IMR-90 (cell line): ENCODE measurements at regions not wholly inside any gene's neighbourhood (a gene's known extent, or its start where the extent isn't known, plus 50 kb on each side); places are given as distances from the start of the nearest gene placed in this dataset.

Experiments
- ATAC-seq: fragments of 200-7000 bp; cut with Tn5 transposase; 2 replicates; pipeline ENCODE4 v1.9.1; 2020; ENCODE audit warnings: low read depth, mild to moderate bottlenecking, moderate library complexity
- BruUV-seq: library from RNA; stranded (reverse); fragments of 400-500 nt; replicated peaks from 2 replicates; lab custom pipeline; 2021; lab: Mats Ljungman, UMichigan
- CTCF ChIA-PET: fragments of 300-600 bp; formaldehyde crosslinking; extraction: SDS; loops from one replicate; lab custom pipeline; 2021; ENCODE audit warnings: antibody characterized with exemption; lab: Yijun Ruan, JAX
- POLR2A ChIA-PET: fragments of 300-600 bp; sonication (Branson Sonifier 250); formaldehyde crosslinking; loops from one replicate; lab custom pipeline; 2022; ENCODE audit warnings: antibody characterized with exemption; ENCODE audit not compliant: unreplicated experiment; lab: Charles Lee
- DNase-seq: peaks from one replicate; pipeline ENCODE4 v3.0.0; 2013
- H2AFZ ChIP-seq: replicated peaks from 2 replicates; pipeline ENCODE3; 2013; ENCODE audit warnings: low read length, mild to moderate bottlenecking; ENCODE audit not compliant: poor library complexity
- H2AK5ac ChIP-seq: 2 replicates; pipeline ENCODE4 v1.6.1; 2013; ENCODE audit warnings: low read depth, low read length, inconsistent platforms
- H2AK9ac ChIP-seq: replicated peaks from 2 replicates; pipeline ENCODE3; 2013; ENCODE audit warnings: mild to moderate bottlenecking, low read depth, low read length, moderate library complexity; ENCODE audit not compliant: poor library complexity
- H2BK120ac ChIP-seq: 2 replicates; pipeline ENCODE4 v1.6.1; 2013; ENCODE audit warnings: low read depth, low read length, inconsistent platforms
- H2BK15ac ChIP-seq: 3 replicates; pipeline ENCODE4 v1.6.1; 2013; ENCODE audit warnings: low read depth, low read length, inconsistent platforms
- H2BK20ac ChIP-seq: 2 replicates; pipeline ENCODE4 v1.6.1; 2013; ENCODE audit warnings: low read depth, mild to moderate bottlenecking, inconsistent platforms, low read length, moderate library complexity
- H2BK5ac ChIP-seq: 2 replicates; pipeline ENCODE4 v1.6.1; 2013; ENCODE audit warnings: mild to moderate bottlenecking, low read depth, low read length, inconsistent platforms; ENCODE audit not compliant: poor library complexity, severe bottlenecking
- H3K14ac ChIP-seq: replicated peaks from 2 replicates; pipeline ENCODE4 v1.6.1; 2013; ENCODE audit warnings: low read depth, low read length, inconsistent platforms
- H3K18ac ChIP-seq: 2 replicates; pipeline ENCODE4 v1.6.1; 2013; ENCODE audit warnings: low read depth, low read length, control low read depth
- H3K23ac ChIP-seq: 2 replicates; pipeline ENCODE4 v1.6.1; 2013; ENCODE audit warnings: low read depth, low read length, inconsistent platforms
- H3K27ac ChIP-seq: 2 replicates; pipeline ENCODE4 v1.5.1; 2013; ENCODE audit warnings: mild to moderate bottlenecking, control low read depth, low read length; ENCODE audit not compliant: insufficient read depth
- H3K27me3 ChIP-seq: 2 replicates; pipeline ENCODE4 v1.6.1; 2013; ENCODE audit warnings: low read length; ENCODE audit not compliant: control insufficient read depth, insufficient read depth
- H3K36me3 ChIP-seq: 2 replicates; pipeline ENCODE4 v1.6.1; 2013; ENCODE audit warnings: low read length, mixed read lengths; ENCODE audit not compliant: control insufficient read depth, insufficient read depth
- H3K4ac ChIP-seq: 2 replicates; pipeline ENCODE4 v1.6.1; 2013; ENCODE audit warnings: low read depth, low read length, inconsistent platforms
- H3K4me1 ChIP-seq: 2 replicates; pipeline ENCODE4 v1.6.1; 2013; ENCODE audit warnings: low read length, mixed read lengths; ENCODE audit not compliant: control insufficient read depth, insufficient read depth
- H3K4me2 ChIP-seq: 2 replicates; pipeline ENCODE4 v1.6.1; 2013; ENCODE audit warnings: low read depth, mild to moderate bottlenecking, control low read depth, low read length, moderate library complexity
- H3K4me3 ChIP-seq: 2 replicates; pipeline ENCODE4 v1.5.1; 2013; ENCODE audit warnings: low read depth, mild to moderate bottlenecking, control low read depth, low read length, moderate library complexity; ENCODE audit not compliant: insufficient read depth
- H3K56ac ChIP-seq: 2 replicates; pipeline ENCODE4 v1.6.1; 2013; ENCODE audit warnings: low read length, inconsistent platforms; ENCODE audit not compliant: insufficient read depth; ENCODE audit errors: extremely low read depth
- H3K79me1 ChIP-seq, 2 experiments: 2 replicates each; pipeline ENCODE4 v1.6.1; 2013; ENCODE audit warnings: low read length in 2 of 2, inconsistent platforms in 1 of 2, low read depth in 1 of 2
- H3K9ac ChIP-seq: 2 replicates; pipeline ENCODE4 v1.6.1; 2013; ENCODE audit warnings: low read depth, low read length, control low read depth
- H3K9me1 ChIP-seq: 2 replicates; pipeline ENCODE4 v1.6.1; 2013; ENCODE audit warnings: low read length, inconsistent platforms; ENCODE audit not compliant: insufficient read depth
- H3K9me3 ChIP-seq: 2 replicates; pipeline ENCODE4 v1.6.1; 2013; ENCODE audit warnings: low read length; ENCODE audit not compliant: control insufficient read depth, insufficient read depth
- H4K20me1 ChIP-seq: 2 replicates; pipeline ENCODE4 v1.6.1; 2013; ENCODE audit warnings: low read length, inconsistent platforms; ENCODE audit not compliant: insufficient read depth
- H4K5ac ChIP-seq: 2 replicates; pipeline ENCODE4 v1.6.1; 2013; ENCODE audit warnings: mild to moderate bottlenecking, low read depth, low read length, control low read depth
- H4K8ac ChIP-seq, 2 experiments: 2 replicates each; pipeline ENCODE4 v1.6.1; 2013; ENCODE audit warnings: low read depth in 2 of 2, low read length in 2 of 2, control low read depth in 1 of 2, inconsistent platforms in 1 of 2
- H4K91ac ChIP-seq: 2 replicates; pipeline ENCODE4 v1.6.1; 2013; ENCODE audit warnings: low read depth, low read length, inconsistent platforms; ENCODE audit not compliant: insufficient read depth
- CEBPB ChIP-seq: IDR thresholded peaks from 2 replicates; pipeline ENCODE4 v1.6.1; 2012; ENCODE audit warnings: low read depth, low read length, improper control_type of control experiment
- CHD1 ChIP-seq: IDR thresholded peaks from 2 replicates; pipeline ENCODE4 v1.6.1; 2012; ENCODE audit warnings: low read depth, low read length, improper control_type of control experiment
- CTCF ChIP-seq: conservative IDR thresholded peaks from 2 replicates; pipeline ENCODE4 v1.5.1; 2012; ENCODE audit warnings: mild to moderate bottlenecking, low read depth, low read length, improper control_type of control experiment
- NFE2L2 ChIP-seq: fragments of 150-350 bp; IDR thresholded peaks from 2 replicates; pipeline ENCODE4 v1.6.1; 2016; ENCODE audit warnings: low read depth, mild to moderate bottlenecking, low read length
- POLR2A ChIP-seq: IDR thresholded peaks from 2 replicates; pipeline ENCODE4 v1.6.1; 2012; ENCODE audit warnings: mild to moderate bottlenecking, low read depth, low read length
- RFX5 ChIP-seq: IDR thresholded peaks from 2 replicates; pipeline ENCODE4 v1.8.0; 2012; ENCODE audit warnings: low read depth, mild to moderate bottlenecking, low read length, moderate library complexity
- WGBS, 2 experiments: methylation state at CpG; one replicate each; pipeline versions ENCODE4 v1.1.5 to v1.1.7; 2013; ENCODE audit warnings: missing lambda C conversion rate in 2 of 2; ENCODE audit not compliant: insufficient read length in 1 of 2; ENCODE audit errors: extremely low coverage in 2 of 2; 5-methylcytosine and 5-hydroxymethylcytosine counted together
- dilution Hi-C: fragments of 300-500 bp; cut with HindIII; formaldehyde crosslinking; loops from one replicate; pipeline ENCODE4 v1.14.3; 2018; ENCODE audit warnings: low sequenced_read_pairs; ENCODE audit not compliant: unreplicated experiment
- in situ Hi-C: fragments of 300-500 bp; cut with MboI; formaldehyde crosslinking; loops from 3 replicates; pipeline ENCODE4 v1.14.3; 2019; ENCODE audit warnings: low sequenced_read_pairs, inconsistent platforms, mixed read lengths
- intact Hi-C: fragments of 100-400 bp; cut with micrococcal nuclease; formaldehyde crosslinking; loops from 2 replicates; pipeline ENCODE4 v1.10.0; 2022

- Histone ChIP-seq H2AK5ac (no peak overlapping the region), H3K4me1 (no peaks in the 10 kb centered on the region), H3K14ac (no peak overlapping the region), H3K4me3 (no peak overlapping the region), H3K9ac (no peak overlapping the region), H4K8ac (no peak overlapping the region), H3K27ac (no peak overlapping the region), H3K23ac (no peak overlapping the region), H2BK20ac (no peak overlapping the region), H3K36me3 (no peaks in the 10 kb centered on the region), H2BK120ac (no peak overlapping the region), H2BK5ac (no peak overlapping the region), H3K18ac (no peak overlapping the region), H3K4ac (no peak overlapping the region), H4K5ac (no peak overlapping the region), H3K27me3 (no peaks in the 10 kb centered on the region), H3K4me2 (no peak overlapping the region), H4K20me1 (no peaks in the 10 kb centered on the region), H3K79me1 (no peaks in the 10 kb centered on the region), H3K9me1 (no peaks in the 10 kb centered on the region), H2AK9ac (peak overlapping the region; percentile 28), H3K9me3 (peaks cover 26% of the 10 kb centered on the region), H2BK15ac (no peak overlapping the region), H3K56ac (no peak overlapping the region), H2AFZ (no peak overlapping the region), H4K91ac (no peak overlapping the region)
- in situ Hi-C loops (no loop called here), dilution Hi-C loops (no loop called here), intact Hi-C loops (no loop called here)
- DNase-seq: no peak
- no peak for TF ChIP-seq POLR2A
- TF ChIP-seq CEBPB: no peak
- no peak for TF ChIP-seq RFX5
- no peak for TF ChIP-seq CHD1
- no peak for TF ChIP-seq CTCF
- no peak for TF ChIP-seq NFE2L2
- BruUV-seq: no TSS peak
- ChIA-PET CTCF (no interaction called here), POLR2A (no interaction called here)
- ATAC-seq: no peak
- WGBS, 2 experiments: no CpG with 5 or more reads among the region's 4 CpGs
These were observed 862.9 kb downstream of the UQCRFS1 start for GRCh38 chr19:28350037-28350436.
